Chondrocyte (in vitro differentiated cells): ENCODE measurements at regions not wholly inside any gene's neighbourhood (a gene's known extent, or its start where the extent isn't known, plus 50 kb on each side); places are given as distances from the start of the nearest gene placed in this dataset.
"Not testable (repeated sequence)": the region's sequence is repeated elsewhere in the genome, so short reads cannot be mapped to it uniquely, and the experiment has no call there.

Source experiments
- DNase-seq: peaks from one replicate; pipeline ENCODE4 v3.0.0; 2021; ENCODE audit warnings: mixed read lengths, low spot score
- H3K27ac Mint-ChIP-seq: one replicate; pipeline ENCODE4 v1.8.0; 2021; ENCODE audit warnings: mild to moderate bottlenecking, moderate library complexity, mixed read lengths; ENCODE audit not compliant: unreplicated experiment
- H3K27me3 Mint-ChIP-seq: 2 replicates; pipeline ENCODE4 v1.8.0; 2021; ENCODE audit warnings: low read depth, mixed read lengths
- H3K36me3 Mint-ChIP-seq: 2 replicates; pipeline ENCODE4 v1.8.0; 2021; ENCODE audit warnings: low read depth, mixed read lengths
- H3K4me1 Mint-ChIP-seq: 2 replicates; pipeline ENCODE4 v1.8.0; 2021; ENCODE audit warnings: low read depth, mild to moderate bottlenecking, mixed read lengths
- H3K4me3 Mint-ChIP-seq: one replicate; pipeline ENCODE4 v1.8.0; 2021; ENCODE audit warnings: mild to moderate bottlenecking, moderate library complexity, mixed read lengths; ENCODE audit not compliant: unreplicated experiment
- H3K9me3 Mint-ChIP-seq: 2 replicates; pipeline ENCODE4 v1.8.0; 2021; ENCODE audit warnings: low read depth, mixed read lengths
- CTCF ChIP-seq: fragments of 200-600 bp; sonication (generic); IDR thresholded peaks from 2 replicates; pipeline ENCODE4 v1.5.0; 2021; ENCODE audit warnings: antibody characterized with exemption, mild to moderate bottlenecking, moderate library complexity

DNA sequence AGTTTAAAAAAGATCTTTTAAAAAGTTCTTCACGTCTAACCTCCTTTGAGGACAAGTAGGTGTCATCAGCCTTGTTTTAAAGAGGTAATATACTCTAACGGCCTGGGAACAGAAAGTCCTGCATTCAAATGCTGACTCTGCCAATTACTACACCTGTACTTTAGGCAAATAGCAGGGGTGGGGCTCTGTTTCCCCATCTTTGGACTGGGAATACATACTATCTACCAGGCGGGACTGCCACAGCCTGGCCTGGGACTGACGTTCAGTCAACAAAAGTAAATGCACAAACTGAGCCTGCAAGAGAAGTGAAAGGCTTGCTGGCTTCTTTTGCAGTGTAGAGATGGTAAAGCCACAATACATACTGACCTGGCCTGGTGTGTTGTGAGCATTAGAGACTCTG, 107.6 kb upstream of the SPATA12 start:
- H3K27me3 Mint-ChIP-seq = no peaks in the 10 kb centered on the region
- no peaks in the 10 kb centered on the region for H3K9me3 Mint-ChIP-seq
- H3K4me3 Mint-ChIP-seq = no peak overlapping the region
- no peaks in the 10 kb centered on the region for H3K4me1 Mint-ChIP-seq
- TF ChIP-seq CTCF = no peak
- H3K27ac Mint-ChIP-seq = no peak overlapping the region
- no peaks in the 10 kb centered on the region for H3K36me3 Mint-ChIP-seq
- DNase-seq = no peak

- peaks cover 5% of the 10 kb centered on the region for H3K9me3 Mint-ChIP-seq
- no peaks in the 10 kb centered on the region for H3K4me1 Mint-ChIP-seq
- DNase-seq = no peak
- H3K4me3 Mint-ChIP-seq = no peak overlapping the region
- no peak overlapping the region for H3K27ac Mint-ChIP-seq
- H3K27me3 Mint-ChIP-seq = no peaks in the 10 kb centered on the region
- no peak for TF ChIP-seq CTCF
- peaks cover 2% of the 10 kb centered on the region for H3K36me3 Mint-ChIP-seq
Observed at GRCh38 chr3:56952061-56952460, 108.4 kb upstream of the SPATA12 start.

DNA sequence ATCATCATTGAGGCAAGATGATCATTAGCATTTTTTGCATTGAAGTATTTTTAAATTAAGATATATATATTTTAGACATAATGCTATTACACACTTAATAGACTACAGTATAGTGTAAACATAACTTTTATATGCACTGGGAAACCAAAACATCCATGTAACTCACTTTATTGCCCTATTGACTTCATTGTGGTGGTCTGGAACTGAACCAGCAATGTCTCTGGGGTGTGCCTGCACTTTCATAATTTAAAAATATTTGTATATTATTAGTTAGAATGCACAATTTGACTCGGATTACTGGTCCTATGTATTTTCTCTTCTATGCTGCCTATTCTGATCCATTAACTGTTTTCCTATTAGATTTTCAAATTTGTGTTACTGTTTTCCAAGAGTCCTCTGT, 109.1 kb upstream of the SPATA12 start:
- no peak for DNase-seq
- no peak overlapping the region for H3K4me3 Mint-ChIP-seq
- TF ChIP-seq CTCF = no peak
- H3K4me1 Mint-ChIP-seq = no peaks in the 10 kb centered on the region
- H3K27me3 Mint-ChIP-seq = no peaks in the 10 kb centered on the region
- peaks cover 8% of the 10 kb centered on the region for H3K9me3 Mint-ChIP-seq
- peaks cover 4% of the 10 kb centered on the region for H3K36me3 Mint-ChIP-seq
- no peak overlapping the region for H3K27ac Mint-ChIP-seq

GRCh38 chr3:56945378-56945777, 115.1 kb upstream of the SPATA12 start:
- DNase-seq, H3K4me3 Mint-ChIP-seq, H3K4me1 Mint-ChIP-seq, H3K27ac Mint-ChIP-seq, H3K27me3 Mint-ChIP-seq: not testable (repeated sequence)
- peaks cover 13% of the 10 kb centered on the region for H3K36me3 Mint-ChIP-seq
- H3K9me3 Mint-ChIP-seq = peaks cover 17% of the 10 kb centered on the region

GRCh38 chr3:56942523-56942922, 117.9 kb upstream of the SPATA12 start:
- H3K27ac Mint-ChIP-seq = no peak overlapping the region
- peaks cover 16% of the 10 kb centered on the region for H3K9me3 Mint-ChIP-seq
- no peak for TF ChIP-seq CTCF
- DNase-seq = no peak
- H3K4me1 Mint-ChIP-seq = no peaks in the 10 kb centered on the region
- peaks cover 13% of the 10 kb centered on the region for H3K36me3 Mint-ChIP-seq
- no peaks in the 10 kb centered on the region for H3K27me3 Mint-ChIP-seq
- H3K4me3 Mint-ChIP-seq = no peak overlapping the region

- Mint-ChIP-seq H3K4me1 (no peaks in the 10 kb centered on the region), H3K9me3 (peaks cover 6% of the 10 kb centered on the region), H3K36me3 (peaks cover 6% of the 10 kb centered on the region), H3K27ac (no peak overlapping the region), H3K27me3 (no peaks in the 10 kb centered on the region), H3K4me3 (no peak overlapping the region)
- TF ChIP-seq CTCF = no peak
- DNase-seq = no peak
Observed at GRCh38 chr3:56940976-56941375, 119.5 kb upstream of the SPATA12 start.
